GM11168 (cell line): ENCODE measurements at regions not wholly inside any gene's neighbourhood (a gene's known extent, or its start where the extent isn't known, plus 50 kb on each side); places are given as distances from the start of the nearest gene placed in this dataset.
"Not testable (repeated sequence)": the region's sequence is repeated elsewhere in the genome, so short reads cannot be mapped to it uniquely, and the experiment has no call there.

Experiments
- in situ Hi-C: fragments of 300-500 bp; cut with MboI; formaldehyde crosslinking; loops from one replicate; pipeline ENCODE4 v1.12.0; 2022; ENCODE audit warnings: low sequenced_read_pairs; ENCODE audit not compliant: unreplicated experiment

- in situ Hi-C loops, result not testable (repeated sequence)
These were observed 63.1 kb upstream of the POTEC start for GRCh38 chr18:14606546-14606945.

GRCh38 chr18:14607360-14607759 lies 64.0 kb upstream of the POTEC start:
- in situ Hi-C loops, result not testable (repeated sequence)

- in situ Hi-C loops, result not testable (repeated sequence)
These were observed 69.0 kb upstream of the POTEC start for GRCh38 chr18:14612422-14612821.

GRCh38 chr18:14614485-14614884 lies 71.1 kb upstream of the POTEC start:
- in situ Hi-C loops, result not testable (repeated sequence)

GRCh38 chr18:14627336-14627735 lies 83.9 kb upstream of the POTEC start:
- in situ Hi-C loops, result not testable (repeated sequence)

GRCh38 chr18:14628323-14628978 lies 85.1 kb upstream of the POTEC start:
- in situ Hi-C loops, result not testable (repeated sequence)

GRCh38 chr18:14628979-14629325 lies 85.6 kb upstream of the POTEC start:
- in situ Hi-C loops, result not testable (repeated sequence)

- in situ Hi-C loops, result not testable (repeated sequence)
These were observed 89.6 kb upstream of the POTEC start for GRCh38 chr18:14632976-14633375.

GRCh38 chr18:14638008-14638407 lies 94.6 kb upstream of the POTEC start:
- in situ Hi-C loops, result not testable (repeated sequence)

GRCh38 chr18:14641121-14641520 lies 97.7 kb upstream of the POTEC start:
- in situ Hi-C loops, result not testable (repeated sequence)

- in situ Hi-C loops, result not testable (repeated sequence)
These were observed 100.4 kb upstream of the POTEC start for GRCh38 chr18:14643715-14644290.

GRCh38 chr18:14693051-14693450 lies 54.9 kb upstream of the ANKRD30B start:
- in situ Hi-C loops, result loop anchor here (10.0 kb wide), 1 partner anchor 1228 kb away; no protein-coding TSS in a partner anchor

- in situ Hi-C loops, result loop anchor here (10.0 kb wide), 1 partner anchor 1229 kb away; no protein-coding TSS in a partner anchor
These were observed 54.1 kb upstream of the ANKRD30B start for GRCh38 chr18:14693882-14694281.

GRCh38 chr18:14698006-14698405 lies 50.0 kb upstream of the ANKRD30B start:
- in situ Hi-C loops, result loop anchor here (10.0 kb wide), 1 partner anchor 1233 kb away; no protein-coding TSS in a partner anchor
